Prostate gland (tissue), 2 donors: ENCODE measurements at regions not wholly inside any gene's neighbourhood (a gene's known extent, or its start where the extent isn't known, plus 50 kb on each side); places are given as distances from the start of the nearest gene placed in this dataset.

ENCODE experiments used
- DNase-seq: peaks from one replicate; pipeline ENCODE4 v3.0.0-alpha.2; 2019; ENCODE audit warnings: low spot score
- H3K27ac ChIP-seq, 2 donors: fragments of 200-600 bp; sonication (generic); 2 replicates each; pipeline ENCODE4 v1.5.1; 2017 to 2019
- H3K27me3 ChIP-seq: fragments of 200-600 bp; sonication (generic); replicated peaks from 2 replicates; pipeline ENCODE4 v1.5.1; 2019; ENCODE audit not compliant: insufficient read depth
- H3K36me3 ChIP-seq, 2 donors: fragments of 200-600 bp; sonication (generic); 1 replicate in 1 of 2; 2 replicates in 1 of 2; pipeline versions ENCODE4 v1.5.1 to v1.8.1; 2017 to 2019
- H3K4me1 ChIP-seq: fragments of 200-600 bp; sonication (generic); replicated peaks from 2 replicates; pipeline ENCODE4 v1.5.1; 2019
- H3K4me3 ChIP-seq, 2 donors: fragments of 200-600 bp; sonication (generic); 2 replicates each; pipeline ENCODE4 v1.5.1; 2017 to 2019
- H3K9me3 ChIP-seq: fragments of 200-600 bp; sonication (generic); 2 replicates; pipeline ENCODE4 v1.5.1; 2017
- CTCF ChIP-seq, 4 experiments: fragments of 200-600 bp in 2 of 4; fragments of 450-650 bp in 2 of 4; sonication (generic) in 2 of 4; IDR thresholded peaks; 1 replicate in 3 of 4; 2 replicates in 1 of 4; pipeline ENCODE4 v1.5.1; 2016 to 2019; ENCODE audit warnings: antibody characterized with exemption in 4 of 4, mild to moderate bottlenecking in 2 of 4, moderate library complexity in 2 of 4
- POLR2A ChIP-seq: fragments of 450-650 bp; IDR thresholded peaks from one replicate; pipeline ENCODE4 v1.6.1; 2016; ENCODE audit warnings: antibody characterized with exemption, mild to moderate bottlenecking
- POLR2AphosphoS5 ChIP-seq: sonication (generic); formaldehyde crosslinking; IDR thresholded peaks from one replicate; pipeline ENCODE4 v1.6.1; 2017; ENCODE audit warnings: antibody characterized with exemption
- WGBS: methylation state at CpG from one replicate; pipeline ENCODE4 v1.1.5; 2018; 5-methylcytosine and 5-hydroxymethylcytosine counted together
- intact Hi-C: fragments of 100-400 bp; cut with DNase I; formaldehyde crosslinking; loops from one replicate; pipeline ENCODE4 v1.14.2; 2022

GRCh38 chr10:33838731-33839130 lies 504.3 kb upstream of the NRP1 start:
- 85% methylated on average over 3 of the region's 3 CpGs for WGBS
- Histone ChIP-seq H3K36me3 (no peaks in the 10 kb centered on the region), H3K27me3 (no peaks in the 10 kb centered on the region), H3K4me3 (no peak overlapping the region), H3K9me3 (no peaks in the 10 kb centered on the region), H3K4me1 (no peaks in the 10 kb centered on the region), H3K27ac (no peak overlapping the region)
- intact Hi-C loops: no loop called here
- no peak for DNase-seq
- TF ChIP-seq POLR2AphosphoS5 (no peak), POLR2A (no peak), CTCF (IDR thresholded peaks at IDR 0.05) (no peak)

- WGBS: 95% methylated on average over 6 of the region's 6 CpGs
- Histone ChIP-seq H3K36me3 (no peaks in the 10 kb centered on the region), H3K4me1 (no peaks in the 10 kb centered on the region), H3K4me3 (no peak overlapping the region), H3K27ac (no peak overlapping the region), H3K9me3 (no peaks in the 10 kb centered on the region), H3K27me3 (no peaks in the 10 kb centered on the region)
- DNase-seq: no peak
- intact Hi-C loops: no loop called here
- TF ChIP-seq POLR2AphosphoS5 (no peak), CTCF (IDR thresholded peaks at IDR 0.05) (no peak), POLR2A (no peak)
These were observed 503.3 kb upstream of the NRP1 start for GRCh38 chr10:33837736-33838135.

- Histone ChIP-seq H3K9me3 (no peaks in the 10 kb centered on the region), H3K27me3 (no peaks in the 10 kb centered on the region), H3K36me3 (no peaks in the 10 kb centered on the region), H3K4me3 (no peak overlapping the region), H3K4me1 (no peaks in the 10 kb centered on the region), H3K27ac (no peak overlapping the region)
- intact Hi-C loops: no loop called here
- WGBS: 68% methylated on average over 1 of the region's 1 CpG
- TF ChIP-seq CTCF (IDR thresholded peaks at IDR 0.05) (no peak), POLR2AphosphoS5 (no peak), POLR2A (no peak)
- DNase-seq: no peak
These were observed 501.1 kb upstream of the NRP1 start for GRCh38 chr10:33835556-33835955.

- no peak for DNase-seq
- H3K4me3 ChIP-seq: no peak overlapping the region
- H3K36me3 ChIP-seq: no peaks in the 10 kb centered on the region
- WGBS: 96% methylated on average over 5 of the region's 5 CpGs
- no peak overlapping the region for H3K27ac ChIP-seq
- H3K9me3 ChIP-seq: no peaks in the 10 kb centered on the region
- no peaks in the 10 kb centered on the region for H3K4me1 ChIP-seq
- no peaks in the 10 kb centered on the region for H3K27me3 ChIP-seq
- intact Hi-C loops: no loop called here
- TF ChIP-seq POLR2A (no peak), CTCF (IDR thresholded peaks at IDR 0.05) (no peak), POLR2AphosphoS5 (no peak)
These were observed 499.1 kb upstream of the NRP1 start for GRCh38 chr10:33833566-33833965.

GRCh38 chr10:33832124-33832787 lies 497.8 kb upstream of the NRP1 start:
- H3K27ac ChIP-seq: no peak overlapping the region
- no peaks in the 10 kb centered on the region for H3K9me3 ChIP-seq
- no peak overlapping the region for H3K4me3 ChIP-seq
- H3K27me3 ChIP-seq: no peaks in the 10 kb centered on the region
- DNase-seq: no peak
- H3K4me1 ChIP-seq: no peaks in the 10 kb centered on the region
- TF ChIP-seq POLR2A (no peak), POLR2AphosphoS5 (no peak), CTCF (IDR thresholded peaks at IDR 0.05) (no peak)
- no peaks in the 10 kb centered on the region for H3K36me3 ChIP-seq
- intact Hi-C loops: no loop called here
- WGBS: 24% methylated on average over 4 of the region's 4 CpGs
